Lung (tissue), 11 donors: ENCODE measurements at regions not wholly inside any gene's neighbourhood (a gene's known extent, or its start where the extent isn't known, plus 50 kb on each side); places are given as distances from the start of the nearest gene placed in this dataset.

Source experiments
- ATAC-seq: fragments of 200-7000 bp; cut with Tn5 transposase; one replicate; pipeline ENCODE4 v1.9.1; 2020; ENCODE audit warnings: moderate number of reproducible peaks; ENCODE audit not compliant: insufficient read depth, low FRiP score
- DNase-seq, 3 donors: peaks; one replicate each; pipeline ENCODE4 v3.0.0-alpha.2; 2013 to 2017
- H3K27ac ChIP-seq, 2 donors: one replicate each; pipeline ENCODE4 v1.5.1; 2013; ENCODE audit warnings: mild to moderate bottlenecking in 2 of 2, moderate library complexity in 2 of 2, control low read depth in 1 of 2, inconsistent platforms in 1 of 2, low read depth in 1 of 2, low read length in 1 of 2
- H3K27me3 ChIP-seq, 3 donors: one replicate each; pipeline ENCODE4 v1.5.1; 2013; ENCODE audit warnings: low read length in 2 of 3; ENCODE audit not compliant: control insufficient read depth in 3 of 3, insufficient read depth in 3 of 3
- H3K36me3 ChIP-seq, 4 donors: one replicate each; pipeline ENCODE4 v1.5.1; 2013; ENCODE audit warnings: low read length in 4 of 4, mild to moderate bottlenecking in 1 of 4, moderate library complexity in 1 of 4; ENCODE audit not compliant: control insufficient read depth in 4 of 4, insufficient read depth in 4 of 4
- H3K4me1 ChIP-seq, 5 donors: one replicate each; pipeline ENCODE4 v1.5.1; 2013; ENCODE audit warnings: low read length in 5 of 5, mild to moderate bottlenecking in 2 of 5, moderate library complexity in 1 of 5; ENCODE audit not compliant: control insufficient read depth in 5 of 5, insufficient read depth in 5 of 5
- H3K4me3 ChIP-seq: one replicate; pipeline ENCODE4 v1.5.1; 2013; ENCODE audit warnings: mild to moderate bottlenecking, control low read depth, moderate library complexity
- H3K9ac ChIP-seq, 2 donors: one replicate each; pipeline ENCODE4 v1.5.1; 2013; ENCODE audit warnings: low read length in 2 of 2, control low read depth in 1 of 2; ENCODE audit not compliant: insufficient read depth in 1 of 2
- H3K9me3 ChIP-seq, 4 donors: one replicate each; pipeline ENCODE4 v1.5.1; 2013; ENCODE audit warnings: low read length in 3 of 4, mild to moderate bottlenecking in 1 of 4, moderate library complexity in 1 of 4; ENCODE audit not compliant: control insufficient read depth in 4 of 4, insufficient read depth in 3 of 4
- WGBS, 2 donors: extraction: QIAGEN DNeasy Blood & Tissue Kit; methylation state at CpG; one replicate each; pipeline ENCODE4 v1.1.7; 2013; 5-methylcytosine and 5-hydroxymethylcytosine counted together
- TF ChIP-seq, protein P1 (sequence below): IDR thresholded peaks from 2 replicates; pipeline ENCODE4 v1.5.1; 2012; ENCODE audit warnings: mild to moderate bottlenecking; ENCODE audit errors: control extremely low read depth, extremely low read depth
- donor health status: control.
- donor health status: control.
- donor health status: Bipolar disorder and iron deficiency.
- donor health status: healthy.
- donor health status: DM: yes; HTN: yes; CAD: no.

DNA sequence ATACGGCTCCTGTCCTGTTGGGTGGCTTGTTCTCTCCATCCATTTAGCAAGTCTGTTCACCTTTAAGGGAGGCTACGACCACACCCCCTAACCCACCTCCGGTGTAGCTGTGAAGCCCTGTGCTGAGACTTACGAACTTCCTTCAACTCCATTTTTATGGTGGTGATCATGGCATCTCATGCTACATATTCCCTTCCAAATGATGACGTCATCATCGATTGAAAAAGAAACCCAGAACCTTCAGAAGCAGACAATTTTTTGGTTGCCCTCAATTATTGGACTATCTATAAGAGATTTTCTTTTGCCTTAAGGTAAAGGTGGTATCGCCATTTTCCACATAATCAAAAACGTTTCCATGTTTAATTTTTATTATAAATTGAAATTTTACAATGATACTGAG, 389.0 kb downstream of the CBLN4 start:
- Histone ChIP-seq H3K27ac (no peak overlapping the region), H3K4me3 (no peak overlapping the region), H3K9ac (no peak overlapping the region), H3K4me1 (no peaks in the 10 kb centered on the region), H3K27me3 (no peaks in the 10 kb centered on the region), H3K36me3 (no peaks in the 10 kb centered on the region), H3K9me3 (peaks cover 0 to under 1% (median 0%) of the 10 kb centered on the region in 4 donors)
- ATAC-seq (no peak), DNase-seq (no peak)
- 84% methylated on average over 8 of the region's 8 CpGs for WGBS, 2 donors
- TF ChIP-seq, protein P1, sequence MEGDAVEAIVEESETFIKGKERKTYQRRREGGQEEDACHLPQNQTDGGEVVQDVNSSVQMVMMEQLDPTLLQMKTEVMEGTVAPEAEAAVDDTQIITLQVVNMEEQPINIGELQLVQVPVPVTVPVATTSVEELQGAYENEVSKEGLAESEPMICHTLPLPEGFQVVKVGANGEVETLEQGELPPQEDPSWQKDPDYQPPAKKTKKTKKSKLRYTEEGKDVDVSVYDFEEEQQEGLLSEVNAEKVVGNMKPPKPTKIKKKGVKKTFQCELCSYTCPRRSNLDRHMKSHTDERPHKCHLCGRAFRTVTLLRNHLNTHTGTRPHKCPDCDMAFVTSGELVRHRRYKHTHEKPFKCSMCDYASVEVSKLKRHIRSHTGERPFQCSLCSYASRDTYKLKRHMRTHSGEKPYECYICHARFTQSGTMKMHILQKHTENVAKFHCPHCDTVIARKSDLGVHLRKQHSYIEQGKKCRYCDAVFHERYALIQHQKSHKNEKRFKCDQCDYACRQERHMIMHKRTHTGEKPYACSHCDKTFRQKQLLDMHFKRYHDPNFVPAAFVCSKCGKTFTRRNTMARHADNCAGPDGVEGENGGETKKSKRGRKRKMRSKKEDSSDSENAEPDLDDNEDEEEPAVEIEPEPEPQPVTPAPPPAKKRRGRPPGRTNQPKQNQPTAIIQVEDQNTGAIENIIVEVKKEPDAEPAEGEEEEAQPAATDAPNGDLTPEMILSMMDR: no peak

DNA sequence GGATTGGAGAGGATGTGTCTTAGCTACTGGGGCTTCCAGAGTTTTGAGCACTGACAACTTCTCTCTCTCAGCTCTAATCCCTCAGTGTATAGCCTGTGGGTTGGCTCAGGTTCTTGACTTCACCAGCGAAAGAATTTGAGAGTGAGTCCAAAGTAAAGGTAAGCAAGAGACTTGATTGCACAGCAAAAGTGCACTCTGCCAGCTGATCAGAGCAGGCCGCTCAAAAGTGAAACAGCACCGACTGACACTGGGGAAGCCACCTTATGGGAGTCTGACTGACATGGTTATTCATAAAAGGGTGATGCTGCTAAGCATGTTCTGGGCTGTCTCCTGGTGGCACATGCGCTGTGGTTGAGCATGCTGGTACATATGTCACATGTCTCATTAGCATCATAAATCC, 389.5 kb downstream of the CBLN4 start:
- ATAC-seq (no peak), DNase-seq (no peak)
- no peaks in the 10 kb centered on the region for H3K4me1 ChIP-seq
- TF ChIP-seq, protein P1: no peak
- H3K27ac ChIP-seq: no peak overlapping the region
- no peaks in the 10 kb centered on the region for H3K9me3 ChIP-seq
- H3K4me3 ChIP-seq: no peak overlapping the region
- H3K36me3 ChIP-seq: no peaks in the 10 kb centered on the region
- no peaks in the 10 kb centered on the region for H3K27me3 ChIP-seq
- 84 to 89% methylated on average over 4 of the region's 4 CpGs for WGBS, 2 donors
- no peak overlapping the region for H3K9ac ChIP-seq

- TF ChIP-seq, protein P1: no peak
- no peak overlapping the region for H3K27ac ChIP-seq
- no peak overlapping the region for H3K9ac ChIP-seq
- no peaks in the 10 kb centered on the region for H3K9me3 ChIP-seq
- ATAC-seq (no peak), DNase-seq (no peak)
- no peaks in the 10 kb centered on the region for H3K27me3 ChIP-seq
- no peaks in the 10 kb centered on the region for H3K36me3 ChIP-seq
- no peak overlapping the region for H3K4me3 ChIP-seq
- no peaks in the 10 kb centered on the region for H3K4me1 ChIP-seq
- 82 to 84% methylated on average over 7 of the region's 7 CpGs for WGBS, 2 donors
Observed at GRCh38 chr20:55614220-55614757, 391.0 kb downstream of the CBLN4 start.

- 66 to 72% methylated on average over 4 of the region's 4 CpGs for WGBS, 2 donors
Observed at GRCh38 chr20:55610756-55611155, 394.6 kb downstream of the CBLN4 start.

More at GRCh38 chr20:55610756-55611155, 394.6 kb downstream of the CBLN4 start:
- Histone ChIP-seq H3K27ac (no peak overlapping the region), H3K36me3 (no peaks in the 10 kb centered on the region), H3K9ac (no peak overlapping the region), H3K9me3 (no peaks in the 10 kb centered on the region), H3K27me3 (no peaks in the 10 kb centered on the region), H3K4me3 (no peak overlapping the region), H3K4me1 (no peaks in the 10 kb centered on the region)
- peak; percentile 2 to 73 (median 23) for DNase-seq
- TF ChIP-seq, protein P1: no peak
- no peak for ATAC-seq
